ENCODE measurements at regions not wholly inside any gene's neighbourhood (a gene's known extent, or its start where the extent isn't known, plus 50 kb on each side); places are given as distances from the start of the nearest gene placed in this dataset. TPM values are rescaled to one million over a fixed set of nuclear protein-coding genes. Genes with fewer than 3 reads are reported as not detected.
A peak's percentile ranks its signal among the peaks of the same experiment; 100 is the strongest.

GRCh38 chr14:38134416-38135030, 73.2 kb upstream of the SSTR1 start:
- no peak for FAIRE-seq
- no peak for DNase-seq (ENCODE audit: low spot score in 2 of 2)

DNA sequence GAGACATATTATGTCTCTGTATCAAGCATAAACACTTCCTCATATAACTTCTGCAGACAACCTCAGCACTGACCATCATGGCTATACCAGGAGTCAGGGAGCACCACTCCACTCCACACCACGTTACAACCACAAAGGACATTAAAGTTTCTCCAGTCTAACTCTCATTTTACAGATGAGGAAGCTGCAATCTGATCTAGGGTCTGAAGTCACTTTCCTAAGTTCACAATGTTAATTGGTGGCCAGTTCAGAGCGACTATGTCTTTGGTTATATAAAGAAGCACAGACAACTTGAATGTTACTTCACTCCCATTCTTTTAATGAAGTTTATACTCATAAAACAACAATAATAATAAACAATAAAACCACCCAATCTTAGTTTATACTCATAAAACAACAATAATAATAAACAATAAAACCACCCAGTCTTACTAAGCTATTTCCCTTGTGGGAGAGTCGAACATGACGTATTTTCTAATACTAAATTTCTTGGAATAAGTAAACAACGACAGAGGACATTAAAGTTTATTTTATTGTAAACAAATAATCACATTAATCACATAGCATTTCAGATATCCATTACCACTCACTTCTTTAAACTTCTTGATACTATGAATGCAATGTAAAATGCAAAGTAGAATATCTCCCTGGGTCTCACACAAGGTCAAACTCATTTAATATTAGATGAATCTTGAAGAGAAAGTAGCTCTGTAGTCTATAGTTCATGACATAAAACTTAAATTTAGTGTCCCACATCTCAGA, 72.4 kb upstream of the SSTR1 start:
- FAIRE-seq (peak; percentile 53), DNase-seq (ENCODE audit: low spot score in 2 of 2) (no peak)

GRCh38 chr14:38137005-38137404, 70.7 kb upstream of the SSTR1 start:
- FAIRE-seq: no peak

DNA sequence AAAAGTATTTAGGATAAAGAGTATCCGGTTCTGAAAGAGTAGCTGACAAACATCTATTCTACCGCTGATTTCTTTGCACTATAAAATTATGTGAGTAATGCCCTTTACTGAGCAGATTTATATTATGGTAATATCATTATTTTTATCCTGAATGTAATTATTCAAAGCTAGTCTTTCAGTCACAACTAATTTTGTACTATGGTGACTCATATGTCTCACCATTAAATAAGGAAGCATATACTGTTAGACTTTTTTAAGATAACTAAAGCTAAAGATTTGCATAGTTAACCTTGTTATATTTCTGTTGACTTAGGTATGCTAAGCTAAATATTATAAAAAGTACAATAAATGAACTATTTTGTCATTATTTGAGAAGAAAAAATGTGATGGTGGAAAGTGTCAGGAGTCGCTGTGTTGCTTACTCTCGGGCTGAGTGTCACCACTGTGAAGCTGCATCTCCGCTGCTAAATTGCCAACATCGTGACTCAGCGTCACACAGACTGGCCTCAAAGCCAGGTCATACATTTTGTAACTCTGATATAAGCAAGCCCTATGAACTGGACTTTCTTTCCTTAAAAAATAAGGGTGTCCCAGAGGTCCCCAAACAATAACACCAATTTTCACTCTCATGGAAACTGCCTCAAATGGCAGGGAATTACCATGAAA, 69.1 kb upstream of the SSTR1 start:
- DNase-seq (ENCODE audit: low spot score in 2 of 2) (no peak), FAIRE-seq (no peak)

More at GRCh38 chr14:38137005-38137404, 70.7 kb upstream of the SSTR1 start:
- DNase-seq (ENCODE audit: low spot score in 2 of 2): no peak

DNA sequence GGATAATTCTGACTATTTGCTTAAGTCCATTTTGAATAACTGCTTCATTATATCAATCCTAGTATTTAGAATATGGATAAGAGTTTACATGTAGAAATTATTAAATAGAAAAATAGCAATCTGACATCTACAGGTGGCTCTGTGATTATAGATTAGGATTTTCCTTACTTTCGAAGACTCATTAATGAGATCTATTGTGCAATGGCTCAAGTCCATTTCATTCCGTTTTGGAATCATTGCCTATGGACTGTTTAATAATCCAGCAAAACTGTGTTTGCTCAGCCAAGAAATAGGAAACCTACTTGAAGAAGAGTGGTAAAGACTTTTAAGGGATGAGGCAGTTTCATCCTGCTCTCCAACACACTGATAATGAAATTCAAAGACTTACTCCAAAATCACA, 67.8 kb upstream of the SSTR1 start:
- FAIRE-seq: no peak

GRCh38 chr14:38143170-38143569, 64.5 kb upstream of the SSTR1 start:
- FAIRE-seq: no peak
- no peak for DNase-seq (ENCODE audit: low spot score in 2 of 2)

More for the DNA sequence above, 67.8 kb upstream of the SSTR1 start:
- DNase-seq (ENCODE audit: low spot score in 2 of 2): no peak

DNA sequence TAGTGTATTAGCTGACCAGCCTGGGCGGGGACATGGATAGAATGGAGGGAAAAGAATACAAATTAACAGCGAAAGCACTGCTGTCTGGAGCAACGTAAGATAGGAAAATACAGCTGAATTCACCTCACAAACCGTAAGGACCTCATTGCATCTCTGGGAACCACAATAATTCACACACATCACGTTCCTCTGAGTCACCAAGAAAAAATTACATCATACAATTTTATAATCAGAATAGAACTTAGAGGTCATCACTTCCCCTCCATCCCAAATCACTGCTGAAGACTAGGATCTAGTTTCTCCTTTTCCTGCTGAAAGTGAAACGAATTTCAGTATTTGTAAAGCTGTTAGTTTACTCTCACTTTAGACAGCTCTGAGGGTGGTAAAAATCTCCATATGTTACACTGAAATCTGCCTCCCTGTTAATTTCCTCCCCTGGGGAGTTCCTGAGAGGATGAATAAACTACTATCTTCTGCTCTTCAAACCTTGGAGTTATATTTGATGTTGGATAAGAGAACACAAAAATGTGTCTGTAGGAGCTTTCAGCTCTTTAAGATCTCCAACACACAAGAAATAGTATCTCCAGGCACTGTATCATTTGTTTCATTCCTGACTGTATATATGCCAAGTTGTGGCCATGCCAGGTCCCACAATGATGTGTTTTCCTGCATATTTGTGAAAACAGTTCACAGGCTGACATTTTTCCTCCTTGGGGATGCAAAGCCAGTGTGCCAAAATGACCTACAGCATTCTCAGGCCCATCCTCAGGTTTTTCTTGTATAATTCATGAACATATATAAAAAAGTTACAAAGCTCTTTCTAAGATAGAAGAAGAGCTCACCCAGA, 63.8 kb upstream of the SSTR1 start:
- DNase-seq (ENCODE audit: low spot score in 2 of 2): no peak
- no peak for FAIRE-seq

DNA sequence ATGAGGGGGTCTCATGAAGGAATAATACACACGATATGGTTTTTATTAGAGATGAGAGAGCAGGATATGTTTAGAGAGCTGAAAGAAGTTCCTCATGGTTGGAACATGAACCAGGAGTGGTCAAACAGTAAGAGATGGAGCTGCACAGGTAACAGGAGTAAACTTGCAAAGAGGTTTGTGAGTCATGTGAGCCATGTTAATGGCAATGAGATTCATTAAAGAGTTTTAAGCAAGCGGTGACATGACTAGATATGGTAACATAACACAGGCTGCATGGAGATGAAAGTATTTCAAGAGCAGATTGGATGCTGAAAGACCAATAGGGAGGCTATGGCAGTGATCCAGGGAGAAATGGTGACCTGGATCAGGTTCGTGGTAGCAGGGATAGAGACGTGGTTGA, 62.6 kb upstream of the SSTR1 start:
- FAIRE-seq: no peak

DNA sequence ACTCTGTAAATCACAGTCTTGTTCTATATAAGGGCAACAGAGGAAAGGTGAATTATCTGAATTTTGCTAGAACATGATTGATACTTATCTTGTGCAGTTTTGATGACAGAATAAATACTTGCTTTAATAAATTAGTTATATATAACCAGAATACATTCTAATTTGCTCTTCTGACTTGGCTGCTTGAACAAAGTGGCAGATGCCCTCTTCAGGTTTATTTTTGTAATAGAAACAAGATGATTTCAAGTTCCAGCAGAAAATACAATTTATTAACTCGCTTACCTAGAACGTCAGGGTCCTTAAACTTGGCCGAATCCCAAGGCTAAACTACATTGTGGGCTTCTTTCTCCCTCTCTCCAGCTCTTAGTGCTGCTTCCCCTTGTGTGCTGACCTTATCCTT, 57.6 kb upstream of the SSTR1 start:
- no peak for DNase-seq (ENCODE audit: low spot score in 2 of 2)
- no peak for FAIRE-seq

More for the DNA sequence above, 62.6 kb upstream of the SSTR1 start:
- no peak for DNase-seq (ENCODE audit: low spot score in 2 of 2)

Small RNA genes in the stretch of these regions (small RNA-seq; reads per million reads assigned to genes)
- gene RF00406 (not detected), gene RNU6-1277P (not detected)
